H7 (cell line): ENCODE measurements at regions not wholly inside any gene's neighbourhood (a gene's known extent, or its start where the extent isn't known, plus 50 kb on each side); places are given as distances from the start of the nearest gene placed in this dataset.
A peak's percentile ranks its signal among the peaks of the same experiment; 100 is the strongest.
"Not testable (repeated sequence)": the region's sequence is repeated elsewhere in the genome, so short reads cannot be mapped to it uniquely, and the experiment has no call there.

Experiments
- DNase-seq: peaks from one replicate; pipeline ENCODE4 v3.0.0; 2012
- H3K27me3 ChIP-seq: 2 replicates; pipeline ENCODE4 v1.6.0; 2011; ENCODE audit warnings: mild to moderate bottlenecking, low read length; ENCODE audit not compliant: control insufficient read depth, insufficient read depth
- H3K36me3 ChIP-seq: replicated peaks from 2 replicates; pipeline ENCODE4 v1.5.1; 2011; ENCODE audit warnings: low read length; ENCODE audit not compliant: control insufficient read depth, insufficient read depth
- H3K4me3 ChIP-seq: 2 replicates; pipeline ENCODE4 v1.5.1; 2011; ENCODE audit warnings: low read depth, mild to moderate bottlenecking, control low read depth, low read length, moderate library complexity; ENCODE audit not compliant: insufficient read depth

DNA sequence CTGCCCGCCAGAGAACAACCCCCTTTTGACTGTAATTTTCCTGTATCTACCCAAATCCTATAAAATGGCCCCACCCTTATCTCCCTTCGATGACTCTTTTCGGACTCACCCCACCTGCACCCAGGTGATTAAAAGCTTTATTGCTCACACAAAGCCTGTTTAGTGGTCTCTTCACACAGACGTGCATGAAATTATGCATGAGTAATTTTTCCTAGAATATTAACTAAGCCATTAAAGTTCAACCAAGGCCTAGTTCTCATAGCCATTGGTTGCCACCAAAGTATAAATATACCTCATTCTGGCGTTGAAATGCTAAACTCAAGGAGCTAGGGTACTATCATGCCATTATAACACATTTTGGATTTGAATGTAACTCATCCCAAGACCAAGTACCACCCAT is 243.9 kb downstream of the ZNF608 start:
- no peak overlapping the region for H3K4me3 ChIP-seq

DNA sequence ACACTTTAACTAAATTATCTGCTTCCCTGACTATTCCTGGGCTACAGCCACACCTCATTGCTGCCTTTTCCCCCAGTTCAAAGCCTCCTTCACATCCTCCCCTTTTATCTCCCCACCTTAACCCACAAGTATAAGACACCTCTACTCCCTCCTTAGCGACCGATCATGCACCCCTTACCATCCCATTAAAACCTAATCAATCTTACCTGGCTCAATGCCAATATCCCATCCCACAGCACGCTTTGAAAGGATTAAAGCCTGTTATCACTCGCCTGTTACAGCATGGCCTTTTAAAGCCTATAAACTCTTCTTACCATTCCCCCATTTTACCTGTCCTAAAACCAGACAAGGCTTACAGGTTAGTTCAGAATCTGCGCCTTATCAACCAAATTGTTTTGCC is 246.6 kb downstream of the ZNF608 start:
- H3K4me3 ChIP-seq = peak overlapping the region; percentile 8; the same call in 1 of the 2 replicates
- not testable (repeated sequence) for H3K36me3 ChIP-seq, H3K27me3 ChIP-seq, DNase-seq

More for the DNA sequence above, 243.9 kb downstream of the ZNF608 start:
- H3K36me3 ChIP-seq = no peaks in the 10 kb centered on the region
- DNase-seq = no peak
- H3K27me3 ChIP-seq = no peaks in the 10 kb centered on the region

DNA sequence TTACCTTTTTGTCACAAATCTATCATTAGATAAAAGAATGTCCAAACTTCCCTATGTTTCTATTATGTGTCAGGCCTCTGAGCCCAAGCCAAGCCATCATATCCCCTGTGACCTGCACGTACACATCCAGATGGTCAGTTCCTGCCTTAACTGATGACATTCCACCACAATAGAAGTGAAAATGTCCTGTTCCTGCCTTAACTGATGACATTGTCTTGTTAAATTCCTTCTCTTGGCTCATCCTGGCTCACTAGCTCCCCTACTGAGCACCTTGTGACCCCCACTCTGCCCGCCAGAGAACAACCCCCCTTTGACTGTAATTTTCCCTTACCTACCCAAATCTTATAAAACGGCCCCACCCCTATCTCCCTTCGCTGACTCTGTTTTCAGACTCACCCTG is 249.5 kb downstream of the ZNF608 start:
- DNase-seq, H3K36me3 ChIP-seq, H3K27me3 ChIP-seq: not testable (repeated sequence)
- peak overlapping the region; percentile 45; the same call in 1 of the 2 replicates for H3K4me3 ChIP-seq

DNA sequence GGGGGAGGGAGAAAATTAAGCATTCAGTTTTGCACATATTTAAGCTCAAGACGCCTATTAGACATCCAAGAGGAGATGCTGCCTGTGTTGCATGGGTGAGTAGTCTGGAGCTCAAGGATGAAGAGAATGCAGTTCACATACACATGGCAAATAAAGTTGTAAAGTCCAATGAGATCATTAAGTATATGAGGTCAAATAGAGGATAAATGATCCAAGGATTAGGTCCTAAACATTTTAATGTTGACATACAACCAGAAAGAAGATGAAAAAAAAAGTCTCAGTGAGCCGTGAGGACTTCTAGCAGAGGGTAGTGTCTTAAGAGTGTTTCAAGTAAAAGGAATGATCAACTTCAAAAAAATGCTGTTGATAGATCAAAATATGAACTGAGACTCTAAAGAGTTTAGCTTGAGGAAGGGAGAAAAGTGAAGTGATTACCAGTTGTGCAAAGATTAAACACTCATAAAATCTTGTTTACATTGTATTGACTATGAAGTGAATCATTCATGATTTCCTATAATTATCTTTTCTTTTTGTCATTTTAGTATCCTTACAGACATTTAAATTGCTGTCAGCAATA is 251.8 kb downstream of the ZNF608 start:
- DNase-seq = no peak
- no peak overlapping the region for H3K4me3 ChIP-seq
- H3K27me3 ChIP-seq = no peaks in the 10 kb centered on the region
- H3K36me3 ChIP-seq = no peaks in the 10 kb centered on the region; the same call in 1 of the 2 replicates

DNA sequence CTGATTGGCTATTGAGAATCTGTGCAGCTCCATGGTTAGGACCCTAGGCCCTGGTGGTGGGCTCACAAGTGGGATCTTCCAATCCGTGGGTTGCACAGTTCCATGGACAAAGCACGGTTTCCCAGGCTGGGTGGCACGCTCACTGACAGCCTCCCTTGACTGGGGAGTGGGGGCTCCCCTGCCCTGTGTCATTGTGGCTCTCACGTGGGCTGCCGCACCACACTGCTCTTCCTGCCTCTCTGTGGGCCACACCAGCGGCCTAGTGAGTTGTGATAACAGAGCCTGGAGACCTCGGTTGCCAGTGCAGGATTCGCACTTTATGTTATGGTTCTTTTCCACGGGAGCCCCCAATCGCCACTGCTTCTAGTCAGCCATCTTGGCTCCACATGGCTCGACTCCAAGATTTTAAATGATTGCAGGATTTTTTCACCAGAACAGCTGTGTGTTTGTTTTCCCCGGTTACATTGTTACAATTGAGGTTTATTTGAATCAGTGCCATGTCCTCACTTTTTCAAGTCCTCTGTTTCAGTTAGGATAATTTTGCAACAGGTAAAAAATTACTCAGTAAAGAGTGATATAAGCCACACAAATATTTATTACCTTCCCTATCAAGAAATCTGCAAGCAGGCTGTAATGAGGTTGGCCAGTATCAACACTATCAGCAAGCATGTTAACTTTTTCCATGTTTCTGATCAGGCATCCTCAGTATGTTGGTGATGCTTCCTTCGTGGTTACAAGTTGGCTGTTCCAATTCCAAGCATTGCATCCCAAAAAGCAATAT is 253.8 kb downstream of the ZNF608 start:
- DNase-seq = no peak
- Histone ChIP-seq H3K36me3 (no peaks in the 10 kb centered on the region; the same call in 1 of the 2 replicates), H3K4me3 (no peak overlapping the region)

DNA sequence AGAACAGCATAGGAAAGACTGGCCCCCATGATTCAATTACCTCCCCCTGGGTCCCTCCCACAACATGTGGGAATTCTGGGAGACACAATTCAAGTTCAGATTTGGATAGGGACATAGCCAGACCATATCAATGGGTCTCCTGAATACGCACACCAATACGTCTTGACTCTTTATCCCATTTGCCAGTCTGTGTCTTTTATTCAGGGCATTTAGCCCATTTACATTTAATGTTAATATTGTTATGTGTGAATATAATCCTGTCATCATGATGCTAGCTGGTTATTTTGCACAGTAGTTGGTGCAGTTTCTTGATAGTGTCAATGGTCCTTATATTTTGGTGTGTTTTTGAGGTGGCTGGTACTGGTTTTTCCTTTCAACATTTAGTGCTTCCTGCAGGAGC is 256.1 kb downstream of the ZNF608 start:
- H3K36me3 ChIP-seq, H3K27me3 ChIP-seq, DNase-seq, H3K4me3 ChIP-seq: not testable (repeated sequence)

More for the DNA sequence above, 253.8 kb downstream of the ZNF608 start:
- no peaks in the 10 kb centered on the region for H3K27me3 ChIP-seq

DNA sequence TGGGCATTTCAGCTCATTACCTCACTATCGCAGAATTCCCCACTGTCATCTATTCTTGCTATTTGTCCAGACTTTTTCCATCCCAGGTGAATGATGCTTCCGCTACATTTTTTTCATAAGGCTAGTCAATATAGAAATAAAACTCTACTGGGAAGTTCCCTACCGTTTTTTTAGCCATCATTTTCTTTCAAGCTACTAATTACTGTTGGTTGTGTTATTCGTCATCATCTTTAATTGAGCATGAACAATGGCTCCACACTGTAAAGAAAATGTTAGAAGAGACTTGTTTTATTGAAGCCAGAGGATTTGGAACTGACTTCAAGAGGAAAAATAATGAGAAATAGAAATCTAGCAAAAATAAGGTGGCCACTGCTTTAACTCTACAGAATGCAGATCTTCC is 265.0 kb downstream of the ZNF608 start:
- DNase-seq = no peak
- Histone ChIP-seq H3K27me3 (no peaks in the 10 kb centered on the region), H3K36me3 (no peaks in the 10 kb centered on the region), H3K4me3 (no peak overlapping the region)

DNA sequence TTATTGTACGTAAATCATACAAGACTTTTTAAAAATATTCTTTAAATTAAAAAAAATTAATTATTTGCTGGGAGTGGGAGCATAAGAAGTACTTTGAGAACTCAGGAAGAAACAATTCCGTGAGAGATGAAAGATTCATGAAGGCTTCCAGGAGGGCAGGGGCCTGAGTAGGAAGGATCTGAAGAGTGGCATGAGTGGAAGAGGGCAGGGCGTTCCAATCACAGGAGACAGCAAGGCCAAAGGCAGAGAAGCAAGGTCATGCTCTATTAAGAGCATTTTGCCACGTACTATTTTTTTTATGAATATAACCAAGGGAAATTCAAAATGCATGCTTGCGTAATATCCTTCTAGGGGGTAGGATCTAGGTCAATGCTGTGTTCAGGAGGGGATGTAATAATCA is 265.5 kb downstream of the ZNF608 start:
- no peak for DNase-seq
- H3K4me3 ChIP-seq = no peak overlapping the region
- no peaks in the 10 kb centered on the region for H3K27me3 ChIP-seq
- no peaks in the 10 kb centered on the region for H3K36me3 ChIP-seq

DNA sequence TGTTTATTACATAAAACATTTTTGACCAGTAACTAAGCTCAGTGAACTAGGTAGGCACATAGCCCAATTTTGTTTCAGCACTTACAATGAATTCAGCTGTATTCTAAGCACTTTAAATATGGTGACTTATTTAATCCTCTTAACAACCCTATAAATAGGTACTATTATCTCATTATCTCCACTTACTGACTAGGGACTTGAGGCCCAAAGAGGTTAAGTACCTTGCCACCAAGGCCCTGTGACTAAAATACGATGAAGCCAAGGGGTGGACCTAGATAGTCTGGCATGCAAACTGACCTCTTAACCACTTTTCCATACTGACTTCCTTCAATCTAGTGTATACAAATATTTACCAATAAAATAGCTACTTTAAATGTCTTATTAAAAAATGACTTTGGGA is 266.4 kb downstream of the ZNF608 start:
- DNase-seq = no peak
- H3K36me3 ChIP-seq = no peaks in the 10 kb centered on the region
- no peaks in the 10 kb centered on the region for H3K27me3 ChIP-seq
- H3K4me3 ChIP-seq = no peak overlapping the region

DNA sequence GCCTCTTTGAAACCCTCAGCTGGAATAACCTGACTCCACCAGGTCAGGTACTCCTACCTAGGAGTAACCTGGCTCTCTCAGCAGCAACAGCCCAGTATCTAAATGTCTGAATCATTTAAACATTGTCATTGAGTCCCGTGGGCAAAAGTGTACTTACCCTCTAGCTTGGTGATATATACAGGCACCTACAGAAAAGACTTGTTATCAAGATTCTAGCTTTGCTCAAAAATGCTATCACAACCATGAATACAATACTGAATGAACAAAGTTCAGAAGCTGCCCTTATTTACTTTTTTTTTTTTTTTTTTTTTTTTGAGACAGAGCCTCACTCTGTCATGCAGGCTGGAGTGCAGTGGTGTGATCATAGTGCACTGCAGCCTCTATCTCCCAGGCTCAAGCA is 268.2 kb downstream of the ZNF608 start:
- no peak for DNase-seq
- H3K4me3 ChIP-seq = no peak overlapping the region
- H3K27me3 ChIP-seq = no peaks in the 10 kb centered on the region
- H3K36me3 ChIP-seq = no peaks in the 10 kb centered on the region

DNA sequence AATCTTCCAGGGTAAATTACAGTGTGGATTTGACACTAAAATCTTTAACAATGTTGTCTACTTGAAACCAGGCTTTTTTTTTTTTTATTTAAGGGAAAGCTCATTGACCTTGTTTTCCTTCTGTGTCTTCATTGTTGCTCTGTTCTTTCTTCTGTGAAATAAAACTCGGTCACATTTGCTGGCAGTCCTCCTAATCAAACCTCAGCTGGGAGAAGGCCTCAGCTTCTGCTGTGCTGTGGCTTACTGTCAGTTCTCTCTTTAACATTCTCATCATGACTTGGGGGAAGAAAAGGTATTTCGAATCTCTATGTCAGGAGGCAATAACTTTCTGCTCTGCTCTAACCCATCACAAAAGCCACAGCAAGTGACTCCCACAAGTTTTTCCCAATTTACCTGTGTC is 268.9 kb downstream of the ZNF608 start:
- no peak for DNase-seq
- no peaks in the 10 kb centered on the region for H3K36me3 ChIP-seq
- H3K27me3 ChIP-seq = no peaks in the 10 kb centered on the region
- H3K4me3 ChIP-seq = no peak overlapping the region

DNA sequence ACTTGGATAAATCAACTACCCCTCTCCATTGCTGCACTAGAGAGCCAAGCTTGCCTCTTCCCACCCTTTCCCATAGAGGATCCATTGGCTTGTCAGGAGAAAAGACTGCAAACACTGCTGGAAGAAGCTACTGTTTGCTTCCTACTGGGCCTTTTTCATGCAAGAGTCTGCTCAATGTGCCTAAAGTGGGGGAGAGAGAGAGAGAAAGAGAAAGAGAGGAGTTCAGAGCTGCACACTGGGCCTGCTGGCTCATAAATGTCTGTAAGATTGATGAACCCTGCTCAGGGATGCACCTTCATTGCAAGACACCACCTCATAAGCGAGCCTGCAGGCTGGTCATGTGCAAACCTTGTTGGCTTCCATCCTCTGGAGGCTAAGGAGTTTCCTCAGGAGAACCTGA is 269.4 kb downstream of the ZNF608 start:
- Histone ChIP-seq H3K4me3 (no peak overlapping the region), H3K27me3 (no peaks in the 10 kb centered on the region), H3K36me3 (no peaks in the 10 kb centered on the region)
- DNase-seq = peak; percentile 13

DNA sequence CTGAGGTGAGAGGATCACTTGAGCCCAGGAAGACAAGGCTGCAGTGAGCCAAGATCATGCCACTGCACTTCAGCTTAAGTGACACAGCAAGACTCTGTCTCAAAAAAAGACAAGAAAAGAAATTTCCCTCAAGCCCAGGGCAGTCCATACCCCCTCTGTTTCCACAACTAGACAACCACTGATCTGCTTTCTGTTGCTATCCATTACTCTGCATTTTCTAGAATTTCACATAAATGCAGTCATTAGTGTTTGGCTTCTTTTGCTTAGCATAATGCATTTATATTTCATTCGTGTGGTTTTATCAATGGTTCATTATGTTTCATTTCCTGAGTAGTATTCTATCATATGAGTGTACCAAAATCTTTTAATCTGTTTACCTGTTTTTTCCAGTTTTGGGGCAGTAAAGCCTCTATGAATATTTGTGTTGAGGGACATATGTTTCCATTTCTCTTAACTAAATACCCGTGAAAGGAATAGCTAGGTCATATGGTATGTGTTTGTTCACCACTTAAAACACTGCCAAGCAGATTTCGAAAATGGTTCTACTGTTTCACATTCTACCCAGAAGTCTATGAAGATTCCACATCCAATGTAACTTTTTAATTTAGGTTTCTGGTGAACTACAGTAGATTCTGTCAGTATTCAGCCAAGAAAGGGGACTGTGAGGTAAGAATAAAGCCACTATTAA is 271.8 kb downstream of the ZNF608 start:
- H3K4me3 ChIP-seq = no peak overlapping the region
- no peak for DNase-seq
- H3K27me3 ChIP-seq = no peaks in the 10 kb centered on the region
- H3K36me3 ChIP-seq = no peaks in the 10 kb centered on the region

DNA sequence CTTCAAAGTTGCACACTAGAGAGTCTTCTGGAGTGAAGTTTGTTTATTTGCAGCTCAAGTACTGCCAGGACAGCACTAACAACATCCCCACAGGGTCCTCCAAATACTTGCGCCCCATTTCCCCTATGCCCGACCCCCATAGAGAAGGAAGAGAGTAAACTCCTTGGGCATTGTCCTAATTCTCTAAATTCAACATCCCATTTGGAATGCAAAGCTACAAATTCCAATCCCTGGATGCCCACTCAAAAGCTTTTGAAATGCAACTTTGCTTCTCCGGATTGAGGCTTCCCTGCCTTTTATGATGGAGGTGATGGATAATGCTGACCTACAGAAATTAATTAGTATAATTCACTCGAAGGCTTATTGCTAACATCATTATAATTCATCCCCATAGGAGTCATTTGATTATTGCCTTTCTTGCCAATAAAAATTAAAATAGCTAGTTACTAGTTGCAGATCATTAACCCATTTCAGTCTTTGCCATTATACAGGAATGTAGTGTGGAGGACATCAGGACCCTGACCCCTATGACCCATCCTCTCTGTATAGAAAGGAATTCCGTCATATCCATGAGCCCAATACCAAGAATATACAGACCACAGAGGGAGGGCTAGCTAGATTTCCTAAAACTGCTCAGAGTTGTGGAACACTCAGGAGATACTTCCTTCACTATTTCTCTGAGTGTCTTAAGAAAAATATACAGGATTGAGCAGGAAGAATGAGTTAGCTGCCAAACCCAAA is 277.6 kb downstream of the ZNF608 start:
- Histone ChIP-seq H3K4me3 (no peak overlapping the region), H3K27me3 (no peaks in the 10 kb centered on the region), H3K36me3 (no peaks in the 10 kb centered on the region)
- peak; percentile 27 for DNase-seq
